Body of pancreas (tissue), 4 donors: ENCODE measurements at regions not wholly inside any gene's neighbourhood (a gene's known extent, or its start where the extent isn't known, plus 50 kb on each side); places are given as distances from the start of the nearest gene placed in this dataset.

Source experiments
- CTCF ChIP-seq, 7 experiments: fragments of 450-650 bp in 4 of 7; fragments of 200-600 bp in 3 of 7; sonication (generic) in 3 of 7; IDR thresholded peaks; one replicate each; pipeline ENCODE4 v1.5.1; 2016 to 2019; ENCODE audit warnings: antibody characterized with exemption in 7 of 7
- POLR2A ChIP-seq, 3 donors: fragments of 450-650 bp; IDR thresholded peaks; one replicate each; pipeline ENCODE4 v1.6.1; 2016; ENCODE audit warnings: antibody characterized with exemption in 3 of 3, mild to moderate bottlenecking in 2 of 3

- TF ChIP-seq CTCF (IDR thresholded peaks at IDR 0.05), result no peak
- no peak for TF ChIP-seq POLR2A (IDR thresholded peaks at IDR 0.05)
Observed at GRCh38 chr2:37469126-37469525, 124.7 kb downstream of the QPCT start.
